Keratinocyte (primary cell): ENCODE measurements at regions not wholly inside any gene's neighbourhood (a gene's known extent, or its start where the extent isn't known, plus 50 kb on each side); places are given as distances from the start of the nearest gene placed in this dataset.
A peak's percentile ranks its signal among the peaks of the same experiment; 100 is the strongest.

ENCODE experiments used
- DNase-seq: peaks from one replicate; pipeline ENCODE4 v3.0.0-alpha.2; 2011; ENCODE audit warnings: low read depth, missing footprints, low spot score
- FAIRE-seq: peaks from 2 replicates; lab custom pipeline; 2011; peaks lifted over from hg19 to GRCh38; lab: Jason Lieb, UNC
- H2AFZ ChIP-seq: 2 replicates; pipeline ENCODE4 v1.6.0; 2012; ENCODE audit warnings: low read length, control low read depth, inconsistent platforms; ENCODE audit not compliant: control insufficient read depth
- H3K27ac ChIP-seq: 2 replicates; pipeline ENCODE4 v1.5.1; 2011; ENCODE audit warnings: low read length; ENCODE audit not compliant: control insufficient read depth, insufficient read depth
- H3K27me3 ChIP-seq: 3 replicates; pipeline ENCODE4 v1.6.0; 2011; ENCODE audit warnings: low read length; ENCODE audit not compliant: control insufficient read depth, insufficient read depth; ENCODE audit errors: extremely low read depth
- H3K36me3 ChIP-seq, 2 experiments: 2 replicates in 1 of 2; 3 replicates in 1 of 2; pipeline ENCODE4 v1.5.1; 2011; ENCODE audit warnings: low read length in 2 of 2, mild to moderate bottlenecking in 1 of 2; ENCODE audit not compliant: control insufficient read depth in 2 of 2, insufficient read depth in 2 of 2; ENCODE audit errors: extremely low read depth in 1 of 2
- H3K4me1 ChIP-seq: 3 replicates; pipeline ENCODE4 v1.5.1; 2011; ENCODE audit warnings: low read length; ENCODE audit not compliant: control insufficient read depth, insufficient read depth; ENCODE audit errors: extremely low read depth
- H3K4me2 ChIP-seq: 3 replicates; pipeline ENCODE4 v1.6.0; 2011; ENCODE audit warnings: low read depth, low read length; ENCODE audit not compliant: control insufficient read depth, insufficient read depth; ENCODE audit errors: extremely low read depth
- H3K4me3 ChIP-seq, 3 experiments: fragments of 200-600 bp in 1 of 3; sonication (generic) in 1 of 3; 2 replicates in 2 of 3; 3 replicates in 1 of 3; pipeline ENCODE4 v1.5.1; 2011 to 2016; ENCODE audit warnings: low read length in 3 of 3, mild to moderate bottlenecking in 3 of 3, control low read depth in 2 of 3, inconsistent platforms in 1 of 3, low read depth in 1 of 3, mixed read lengths in 1 of 3, mixed run types in 1 of 3, moderate library complexity in 1 of 3; ENCODE audit not compliant: control insufficient read depth in 2 of 3, insufficient read depth in 2 of 3; ENCODE audit errors: extremely low read depth in 1 of 3
- H3K79me2 ChIP-seq: 2 replicates; pipeline ENCODE4 v1.6.0; 2012; ENCODE audit warnings: low read length; ENCODE audit not compliant: control insufficient read depth, insufficient read depth
- H3K9ac ChIP-seq: 3 replicates; pipeline ENCODE4 v1.6.0; 2011; ENCODE audit warnings: low read length; ENCODE audit not compliant: control insufficient read depth, insufficient read depth; ENCODE audit errors: extremely low read depth
- H3K9me1 ChIP-seq: 3 replicates; pipeline ENCODE4 v1.6.0; 2011; ENCODE audit warnings: low read length; ENCODE audit not compliant: control insufficient read depth, insufficient read depth; ENCODE audit errors: extremely low read depth
- H3K9me3 ChIP-seq: 2 replicates; pipeline ENCODE4 v1.5.1; 2012; ENCODE audit warnings: low read depth, low read length; ENCODE audit not compliant: control insufficient read depth
- H4K20me1 ChIP-seq: 3 replicates; pipeline ENCODE4 v1.6.0; 2011; ENCODE audit warnings: low read length; ENCODE audit not compliant: control insufficient read depth, insufficient read depth; ENCODE audit errors: extremely low read depth
- EZH2 ChIP-seq: IDR thresholded peaks from one replicate; pipeline ENCODE4 v1.6.1; 2012; ENCODE audit warnings: inconsistent platforms, mild to moderate bottlenecking, low read length, moderate library complexity
- dilution Hi-C: fragments of 300-500 bp; cut with MboI; formaldehyde crosslinking; loops from one replicate; pipeline ENCODE4 v1.7.0; 2020; ENCODE audit warnings: low sequenced_read_pairs; ENCODE audit not compliant: extremely low pct_ligation_motif_present
- TF ChIP-seq, protein P1 (sequence below), 3 experiments: IDR thresholded peaks in 1 of 3; conservative IDR thresholded peaks in 1 of 3; optimal IDR thresholded peaks in 1 of 3; 2 replicates in 2 of 3; 3 replicates in 1 of 3; pipeline versions ENCODE3 to v1.5.1; 2011; ENCODE audit warnings: low read length in 3 of 3, mild to moderate bottlenecking in 3 of 3, moderate library complexity in 2 of 3, control low read depth in 1 of 3, inconsistent platforms in 1 of 3; ENCODE audit not compliant: insufficient read depth in 2 of 3; ENCODE audit errors: extremely low read depth in 1 of 3

DNA sequence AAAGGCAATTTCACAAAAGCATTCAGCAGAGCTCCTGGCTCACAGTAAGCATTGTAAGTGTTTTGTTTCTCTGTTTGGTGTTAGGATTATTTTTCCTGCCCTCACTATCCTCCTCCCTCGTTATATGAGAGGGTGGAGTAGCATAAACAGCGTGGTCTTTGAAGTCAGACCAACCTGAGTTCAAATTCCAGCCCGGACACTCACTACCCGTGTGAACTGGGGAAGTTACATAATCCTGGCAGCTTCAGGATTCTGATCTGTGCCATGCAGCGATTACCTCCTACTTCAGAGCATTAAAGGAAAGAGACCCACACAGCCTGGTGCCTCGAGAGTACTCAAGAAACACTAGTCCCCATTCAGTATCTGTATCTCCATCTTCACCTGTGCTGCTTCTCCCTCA, 386.5 kb downstream of the INHBA start:
- no peaks in the 10 kb centered on the region for H4K20me1 ChIP-seq
- H3K4me1 ChIP-seq = no peaks in the 10 kb centered on the region
- no peak overlapping the region for H2AFZ ChIP-seq
- no peaks in the 10 kb centered on the region for H3K27me3 ChIP-seq
- H3K4me2 ChIP-seq = no peak overlapping the region
- H3K9ac ChIP-seq = no peak overlapping the region
- H3K9me1 ChIP-seq = no peaks in the 10 kb centered on the region
- dilution Hi-C loops = no loop called here
- no peaks in the 10 kb centered on the region for H3K36me3 ChIP-seq
- no peak for FAIRE-seq
- no peak overlapping the region for H3K4me3 ChIP-seq
- no peak overlapping the region for H3K27ac ChIP-seq
- no peaks in the 10 kb centered on the region for H3K79me2 ChIP-seq
- DNase-seq = no peak
- TF ChIP-seq, protein P1, sequence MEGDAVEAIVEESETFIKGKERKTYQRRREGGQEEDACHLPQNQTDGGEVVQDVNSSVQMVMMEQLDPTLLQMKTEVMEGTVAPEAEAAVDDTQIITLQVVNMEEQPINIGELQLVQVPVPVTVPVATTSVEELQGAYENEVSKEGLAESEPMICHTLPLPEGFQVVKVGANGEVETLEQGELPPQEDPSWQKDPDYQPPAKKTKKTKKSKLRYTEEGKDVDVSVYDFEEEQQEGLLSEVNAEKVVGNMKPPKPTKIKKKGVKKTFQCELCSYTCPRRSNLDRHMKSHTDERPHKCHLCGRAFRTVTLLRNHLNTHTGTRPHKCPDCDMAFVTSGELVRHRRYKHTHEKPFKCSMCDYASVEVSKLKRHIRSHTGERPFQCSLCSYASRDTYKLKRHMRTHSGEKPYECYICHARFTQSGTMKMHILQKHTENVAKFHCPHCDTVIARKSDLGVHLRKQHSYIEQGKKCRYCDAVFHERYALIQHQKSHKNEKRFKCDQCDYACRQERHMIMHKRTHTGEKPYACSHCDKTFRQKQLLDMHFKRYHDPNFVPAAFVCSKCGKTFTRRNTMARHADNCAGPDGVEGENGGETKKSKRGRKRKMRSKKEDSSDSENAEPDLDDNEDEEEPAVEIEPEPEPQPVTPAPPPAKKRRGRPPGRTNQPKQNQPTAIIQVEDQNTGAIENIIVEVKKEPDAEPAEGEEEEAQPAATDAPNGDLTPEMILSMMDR (optimal IDR thresholded peaks at IDR 0.05 in 1 of 3, IDR thresholded peaks at IDR 0.05 in 1 of 3, conservative IDR thresholded peaks at IDR 0.05 in 1 of 3; ENCODE audit: extremely low read depth in 1 of 3, insufficient read depth in 2 of 3, low read length in 3 of 3) = no peak
- no peak for TF ChIP-seq EZH2
- no peaks in the 10 kb centered on the region for H3K9me3 ChIP-seq

DNA sequence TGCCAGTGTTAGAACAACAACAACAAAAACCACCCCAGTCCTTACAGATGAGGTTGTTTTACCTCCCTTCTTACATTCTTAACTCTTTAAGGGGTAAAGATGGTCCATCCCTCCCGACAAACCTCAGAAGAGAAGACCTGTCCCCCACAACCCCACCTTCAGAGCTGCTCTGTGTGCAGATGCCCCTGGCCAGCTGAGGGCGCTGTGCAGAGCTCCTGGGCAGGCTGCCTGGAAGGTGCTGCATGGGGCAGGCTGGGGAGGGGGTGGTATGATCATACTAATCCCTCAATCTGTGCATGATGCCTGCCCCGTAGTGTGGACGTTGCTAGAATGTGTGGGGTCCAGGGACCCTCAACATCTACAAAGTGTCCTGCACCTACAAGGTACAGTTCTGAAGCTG, 387.1 kb downstream of the INHBA start:
- H3K9ac ChIP-seq = no peak overlapping the region
- H3K27ac ChIP-seq = no peak overlapping the region
- FAIRE-seq (no peak), DNase-seq (no peak)
- no peaks in the 10 kb centered on the region for H3K79me2 ChIP-seq
- no peaks in the 10 kb centered on the region for H4K20me1 ChIP-seq
- no peaks in the 10 kb centered on the region for H3K36me3 ChIP-seq
- no peaks in the 10 kb centered on the region for H3K27me3 ChIP-seq
- H3K9me3 ChIP-seq = no peaks in the 10 kb centered on the region
- no peaks in the 10 kb centered on the region for H3K9me1 ChIP-seq
- H2AFZ ChIP-seq = no peak overlapping the region
- TF ChIP-seq, protein P1 (optimal IDR thresholded peaks at IDR 0.05 in 1 of 3, IDR thresholded peaks at IDR 0.05 in 1 of 3, conservative IDR thresholded peaks at IDR 0.05 in 1 of 3; ENCODE audit: extremely low read depth in 1 of 3, insufficient read depth in 2 of 3, low read length in 3 of 3) = peak; percentile 46 to 64 (median 63)
- TF ChIP-seq EZH2 = no peak
- no peak overlapping the region for H3K4me3 ChIP-seq
- dilution Hi-C loops = no loop called here
- no peak overlapping the region for H3K4me2 ChIP-seq
- no peaks in the 10 kb centered on the region for H3K4me1 ChIP-seq
